HUES6 (cell line): ENCODE measurements at regions not wholly inside any gene's neighbourhood (a gene's known extent, or its start where the extent isn't known, plus 50 kb on each side); places are given as distances from the start of the nearest gene placed in this dataset.
"Not testable (repeated sequence)": the region's sequence is repeated elsewhere in the genome, so short reads cannot be mapped to it uniquely, and the experiment has no call there.

Experiments used
- H3K27ac ChIP-seq: 2 replicates; pipeline ENCODE4 v1.7.0; 2013; ENCODE audit warnings: low read depth, mild to moderate bottlenecking, low read length, inconsistent platforms
- H3K27me3 ChIP-seq: 2 replicates; pipeline ENCODE4 v1.6.1; 2013; ENCODE audit warnings: low read length; ENCODE audit not compliant: control insufficient read depth, insufficient read depth
- H3K36me3 ChIP-seq: 2 replicates; pipeline ENCODE4 v1.6.1; 2013; ENCODE audit warnings: low read length; ENCODE audit not compliant: control insufficient read depth, insufficient read depth
- H3K4me1 ChIP-seq: 2 replicates; pipeline ENCODE4 v1.6.1; 2013; ENCODE audit warnings: low read length; ENCODE audit not compliant: control insufficient read depth, insufficient read depth
- H3K4me3 ChIP-seq: 2 replicates; pipeline ENCODE4 v1.5.1; 2013; ENCODE audit warnings: low read depth, low read length
- H3K9ac ChIP-seq: one replicate; pipeline ENCODE4 v1.6.1; 2013; ENCODE audit warnings: mild to moderate bottlenecking, low read length
- H3K9me3 ChIP-seq: 2 replicates; pipeline ENCODE4 v1.6.1; 2013; ENCODE audit warnings: low read depth, low read length; ENCODE audit not compliant: control insufficient read depth, insufficient read depth

DNA sequence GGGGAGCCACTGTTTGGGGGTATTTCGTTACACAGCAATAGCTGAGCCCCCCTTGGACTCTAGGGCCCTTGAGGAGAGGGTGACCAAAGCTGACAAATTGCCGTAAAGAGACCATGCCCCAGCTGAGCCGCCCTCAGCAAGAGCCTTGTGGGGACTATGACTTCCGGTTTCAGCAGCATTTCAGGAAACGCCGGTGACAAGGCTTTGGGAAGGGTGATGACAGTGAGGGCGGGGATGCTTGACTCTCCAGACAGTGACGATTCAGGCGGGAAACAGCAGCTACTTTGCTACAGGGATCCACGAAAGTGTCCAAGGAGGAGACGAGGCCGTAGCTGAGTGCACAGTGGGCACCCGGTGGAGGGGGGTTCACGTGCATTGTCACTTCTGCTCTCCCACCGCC, 360.8 kb downstream of the C16orf95 start:
- H3K36me3 ChIP-seq = no peaks in the 10 kb centered on the region
- H3K9ac ChIP-seq = no peak overlapping the region
- peaks cover 8% of the 10 kb centered on the region for H3K9me3 ChIP-seq
- peaks cover 6% of the 10 kb centered on the region for H3K4me1 ChIP-seq
- H3K27ac ChIP-seq = no peak overlapping the region
- H3K4me3 ChIP-seq = no peak overlapping the region
- H3K27me3 ChIP-seq = peaks cover 12% of the 10 kb centered on the region; the same call in 1 of the 2 replicates

DNA sequence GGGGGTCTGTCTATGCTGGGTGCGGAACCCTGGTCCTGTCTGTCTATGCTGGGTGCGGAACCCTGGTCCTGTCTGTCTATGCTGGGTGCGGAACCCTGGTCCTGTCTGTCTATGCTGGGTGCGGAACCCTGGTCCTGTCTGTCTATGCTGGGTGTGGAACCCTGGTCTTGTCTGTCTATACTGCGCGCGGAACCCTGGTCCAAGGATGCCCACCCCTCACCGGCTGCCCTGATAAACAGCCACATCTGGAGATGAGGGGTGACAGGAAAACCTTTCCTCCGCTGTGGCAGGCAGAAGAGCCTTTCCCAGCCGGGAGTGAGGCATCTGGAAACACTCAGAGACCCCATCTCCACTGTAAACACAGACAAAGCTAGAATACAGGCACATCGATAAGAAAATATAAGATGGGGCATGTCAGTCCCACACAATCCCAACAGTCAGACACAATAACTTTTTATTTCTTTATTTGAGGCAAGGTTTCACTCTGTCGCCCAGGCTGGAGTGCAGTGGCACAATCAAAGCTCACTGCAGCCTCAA, 359.5 kb downstream of the C16orf95 start:
- H3K4me1 ChIP-seq, H3K9ac ChIP-seq, H3K36me3 ChIP-seq, H3K4me3 ChIP-seq, H3K27ac ChIP-seq, H3K9me3 ChIP-seq: not testable (repeated sequence)
- H3K27me3 ChIP-seq = peaks cover 14% of the 10 kb centered on the region; the same call in 1 of the 2 replicates

DNA sequence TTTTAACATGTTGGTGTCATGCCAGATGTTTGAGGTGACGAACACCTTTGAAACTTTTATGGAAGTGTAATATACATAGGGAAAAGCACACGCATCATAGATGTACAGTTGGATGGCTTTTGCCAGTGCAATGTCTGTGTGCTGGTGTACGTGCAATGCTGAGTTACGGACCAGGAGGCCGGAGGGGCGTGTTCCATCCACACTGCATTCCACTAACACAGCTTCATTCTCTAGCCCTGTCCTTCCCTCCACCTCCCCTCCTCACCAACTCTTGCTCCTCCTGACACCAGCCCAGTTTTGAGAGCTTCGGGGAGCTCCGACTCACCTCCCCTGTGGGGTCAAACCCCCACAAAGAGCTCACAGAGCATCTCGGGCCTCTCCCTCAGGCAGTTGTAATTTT, 358.8 kb downstream of the C16orf95 start:
- Histone ChIP-seq H3K9ac (no peak overlapping the region), H3K36me3 (no peaks in the 10 kb centered on the region), H3K27me3 (peaks cover 14% of the 10 kb centered on the region; the same call in 1 of the 2 replicates), H3K4me1 (peaks cover 6% of the 10 kb centered on the region), H3K9me3 (no peaks in the 10 kb centered on the region), H3K4me3 (no peak overlapping the region), H3K27ac (no peak overlapping the region)

DNA sequence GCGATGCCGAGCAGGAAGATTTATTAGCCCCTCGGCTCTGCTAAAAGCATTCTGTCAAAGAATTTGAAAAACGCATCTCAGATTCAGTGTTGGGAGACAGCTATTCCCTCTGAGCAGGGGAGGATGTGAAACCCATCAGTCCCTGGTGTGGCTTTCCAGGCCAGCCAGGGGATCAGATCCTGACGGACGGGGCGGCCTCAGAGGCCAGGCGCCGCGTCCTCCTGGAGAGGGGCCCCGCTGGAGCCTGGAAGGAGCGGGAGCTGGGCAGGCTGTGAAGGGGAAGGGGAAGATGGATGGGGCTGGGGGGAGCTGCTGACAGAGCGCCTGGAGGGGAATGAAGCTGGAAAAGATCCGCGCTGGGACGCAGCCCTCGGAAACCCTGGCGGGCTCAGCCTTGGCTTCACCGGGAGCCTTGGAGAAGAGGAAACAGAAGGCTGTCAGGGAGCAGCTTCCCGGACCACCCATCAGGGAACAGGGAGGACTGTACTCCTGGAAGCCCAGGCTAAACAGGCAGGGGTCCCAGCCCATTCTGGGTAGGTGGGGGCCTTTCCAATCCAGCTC, 358.0 kb downstream of the C16orf95 start:
- H3K27me3 ChIP-seq = peaks cover 14% of the 10 kb centered on the region; the same call in 1 of the 2 replicates
- H3K9ac ChIP-seq = no peak overlapping the region
- no peaks in the 10 kb centered on the region for H3K9me3 ChIP-seq
- no peak overlapping the region for H3K27ac ChIP-seq
- H3K36me3 ChIP-seq = no peaks in the 10 kb centered on the region
- no peak overlapping the region for H3K4me3 ChIP-seq
- no peaks in the 10 kb centered on the region; the same call in 1 of the 2 replicates for H3K4me1 ChIP-seq

DNA sequence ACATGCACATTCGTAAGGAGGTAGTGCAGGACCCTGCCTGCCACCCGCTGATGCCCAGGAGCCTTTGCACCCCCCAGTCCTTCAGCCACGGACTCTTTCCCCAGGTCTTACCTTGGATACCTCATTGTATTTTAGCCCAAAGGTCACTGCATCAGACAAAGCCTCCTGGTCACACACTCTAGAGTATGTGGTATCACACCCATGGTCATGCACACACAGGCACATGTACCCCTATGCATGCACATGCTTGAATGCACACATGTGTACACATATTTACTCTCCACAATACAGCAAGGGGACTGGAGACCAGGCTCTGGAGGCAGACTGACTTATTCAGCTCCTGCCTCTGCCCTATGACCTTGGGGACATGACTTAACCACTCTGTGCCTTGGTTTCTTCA, 357.5 kb downstream of the C16orf95 start:
- no peaks in the 10 kb centered on the region; the same call in 1 of the 2 replicates for H3K4me1 ChIP-seq
- H3K27me3 ChIP-seq = peaks cover 14% of the 10 kb centered on the region; the same call in 1 of the 2 replicates
- no peak overlapping the region for H3K4me3 ChIP-seq
- no peak overlapping the region for H3K9ac ChIP-seq
- H3K9me3 ChIP-seq = no peaks in the 10 kb centered on the region
- H3K27ac ChIP-seq = no peak overlapping the region
- H3K36me3 ChIP-seq = no peaks in the 10 kb centered on the region

DNA sequence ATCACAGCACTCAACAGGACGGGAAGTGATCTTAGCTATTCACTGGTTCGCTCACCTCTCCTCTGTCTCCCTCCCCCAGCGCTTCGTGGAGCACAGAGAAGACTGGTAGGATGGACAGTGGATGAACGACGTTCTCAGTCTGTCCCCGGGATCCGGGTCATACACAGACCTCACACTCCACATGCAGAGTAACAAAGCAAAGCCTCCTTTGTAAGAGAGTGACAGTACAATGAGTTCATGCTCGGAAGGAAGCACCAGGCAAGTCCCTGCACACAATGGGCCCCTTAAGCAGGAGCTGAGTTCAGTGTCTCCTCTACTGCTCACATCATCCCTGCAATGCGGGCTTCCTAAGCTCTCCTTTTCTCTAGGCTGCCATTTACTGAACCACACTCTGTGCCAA, 356.9 kb downstream of the C16orf95 start:
- Histone ChIP-seq H3K4me1 (no peaks in the 10 kb centered on the region; the same call in 1 of the 2 replicates), H3K27ac (no peak overlapping the region)

DNA sequence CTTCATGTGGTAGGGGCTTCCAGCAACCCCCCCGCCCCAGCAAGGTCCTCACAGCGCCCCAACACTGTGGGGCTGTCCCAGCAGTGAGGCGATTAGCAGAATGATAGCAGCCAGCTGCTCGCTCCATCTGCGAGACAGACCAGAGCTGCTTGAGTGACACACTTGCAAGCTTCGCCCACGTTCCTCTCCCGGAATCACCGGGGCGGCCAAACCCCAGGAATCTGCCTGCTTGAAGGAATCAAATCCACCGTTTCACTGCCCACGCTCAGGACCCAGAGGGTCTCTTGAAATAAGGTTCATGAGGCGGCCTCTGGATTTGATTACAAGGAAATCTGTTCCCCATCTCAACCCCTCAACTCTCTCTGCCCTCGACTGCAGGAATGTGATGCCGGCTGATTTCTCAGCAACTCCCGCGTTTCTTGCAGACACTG, 356.0 kb downstream of the C16orf95 start:
- H3K9ac ChIP-seq = no peak overlapping the region
- no peak overlapping the region for H3K27ac ChIP-seq
- no peaks in the 10 kb centered on the region for H3K9me3 ChIP-seq
- peaks cover 16% of the 10 kb centered on the region; the same call in 1 of the 2 replicates for H3K27me3 ChIP-seq
- H3K36me3 ChIP-seq = no peaks in the 10 kb centered on the region
- no peaks in the 10 kb centered on the region; the same call in 1 of the 2 replicates for H3K4me1 ChIP-seq
- no peak overlapping the region for H3K4me3 ChIP-seq

More for the DNA sequence above, 356.9 kb downstream of the C16orf95 start:
- Histone ChIP-seq H3K27me3 (peaks cover 14% of the 10 kb centered on the region; the same call in 1 of the 2 replicates), H3K9me3 (no peaks in the 10 kb centered on the region), H3K36me3 (no peaks in the 10 kb centered on the region), H3K4me3 (no peak overlapping the region), H3K9ac (no peak overlapping the region)

DNA sequence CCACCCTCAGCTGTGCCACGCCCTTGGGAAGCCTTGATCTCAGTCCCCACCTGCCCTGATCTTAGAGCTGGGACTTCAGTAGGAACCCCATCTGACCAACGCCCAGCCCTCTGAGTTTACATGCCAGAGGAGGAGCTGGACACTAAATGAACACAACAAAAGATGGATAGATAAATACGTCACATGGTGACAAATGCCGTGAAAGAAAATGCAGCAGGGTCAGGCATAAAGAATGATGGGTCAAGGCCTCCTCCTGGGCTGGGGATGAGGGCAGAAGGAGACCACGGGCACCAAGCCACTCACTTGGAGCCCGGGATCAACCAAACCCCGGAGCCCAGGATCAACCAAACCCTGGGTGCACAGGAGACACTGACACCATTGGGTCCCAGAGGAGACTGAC, 354.9 kb downstream of the C16orf95 start:
- no peak overlapping the region for H3K4me3 ChIP-seq
- no peaks in the 10 kb centered on the region for H3K9me3 ChIP-seq
- H3K9ac ChIP-seq = no peak overlapping the region
- H3K27me3 ChIP-seq = peaks cover 16% of the 10 kb centered on the region; the same call in 1 of the 2 replicates
- H3K36me3 ChIP-seq = no peaks in the 10 kb centered on the region
- H3K27ac ChIP-seq = no peak overlapping the region
- no peaks in the 10 kb centered on the region; the same call in 1 of the 2 replicates for H3K4me1 ChIP-seq

DNA sequence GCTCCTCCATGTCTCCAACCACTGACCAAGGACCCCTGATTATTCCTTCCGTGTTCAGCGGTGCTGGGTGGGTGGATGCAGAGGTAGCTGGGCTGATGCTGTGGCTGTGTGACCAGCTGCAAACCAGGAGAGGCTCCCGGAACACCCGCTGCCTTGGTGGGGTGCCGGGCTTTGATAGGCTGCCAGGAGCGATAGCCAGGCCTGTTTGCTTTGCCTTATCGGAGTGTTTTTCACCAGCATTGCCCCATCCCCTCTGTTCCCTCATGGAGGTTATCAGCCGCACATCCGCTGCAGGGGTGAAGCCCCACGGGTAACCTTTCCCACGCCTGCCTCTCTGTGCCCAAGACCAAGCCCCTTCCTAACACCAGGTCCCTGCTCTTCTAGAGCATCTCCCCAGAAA, 354.3 kb downstream of the C16orf95 start:
- Histone ChIP-seq H3K4me3 (no peak overlapping the region), H3K27me3 (peaks cover 16% of the 10 kb centered on the region; the same call in 1 of the 2 replicates), H3K4me1 (no peaks in the 10 kb centered on the region; the same call in 1 of the 2 replicates)

DNA sequence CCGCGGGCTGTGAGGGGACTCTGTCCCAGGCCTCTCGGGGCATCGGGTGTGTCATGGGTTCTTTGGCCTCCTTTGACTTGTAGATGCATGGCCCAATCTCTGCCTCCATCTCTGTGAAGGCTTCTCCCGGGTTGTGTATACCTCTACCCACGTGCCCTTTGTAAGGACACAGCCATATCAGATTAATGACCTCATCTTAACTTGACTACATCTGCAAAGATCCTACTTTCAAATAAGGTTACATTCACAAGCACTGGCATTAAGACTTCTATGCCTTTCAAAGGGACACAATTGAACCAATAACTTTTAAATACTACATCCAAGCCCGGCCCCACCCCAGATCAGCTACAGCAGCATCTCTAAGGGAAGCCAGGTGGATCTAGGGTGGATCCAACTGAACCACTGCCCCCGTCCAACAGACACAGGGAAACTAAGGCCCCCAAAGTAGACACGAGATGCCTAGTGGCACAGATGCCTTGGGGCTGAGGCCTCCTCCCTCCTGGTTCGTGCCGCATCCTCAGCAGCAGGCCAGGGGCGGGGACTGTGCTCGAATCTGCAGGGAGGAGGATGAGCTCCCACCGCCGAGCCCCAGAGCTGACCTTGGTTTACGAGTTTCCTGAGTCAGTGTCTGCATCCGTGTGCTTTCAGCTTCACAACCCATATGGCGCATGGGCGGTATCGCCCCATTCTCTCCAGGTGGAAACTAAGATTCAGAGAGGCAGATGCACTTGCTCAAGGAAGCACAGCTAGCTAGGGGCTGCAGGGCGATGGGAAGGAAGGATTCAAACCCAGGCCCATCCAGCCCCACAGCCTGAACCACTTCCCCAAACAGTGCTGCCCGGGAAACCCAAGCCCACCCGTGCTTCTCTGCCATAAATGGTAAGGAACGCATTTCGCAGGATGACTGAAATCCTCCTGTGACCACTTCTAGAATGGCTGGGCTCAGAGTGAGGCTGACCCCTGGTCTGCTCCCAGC, 353.3 kb downstream of the C16orf95 start:
- no peak overlapping the region for H3K4me3 ChIP-seq
- no peaks in the 10 kb centered on the region for H3K36me3 ChIP-seq
- H3K4me1 ChIP-seq = no peaks in the 10 kb centered on the region; the same call in 1 of the 2 replicates
- peaks cover 16% of the 10 kb centered on the region; the same call in 1 of the 2 replicates for H3K27me3 ChIP-seq
- H3K9me3 ChIP-seq = no peaks in the 10 kb centered on the region
- H3K27ac ChIP-seq = no peak overlapping the region
- no peak overlapping the region for H3K9ac ChIP-seq

More for the DNA sequence above, 354.3 kb downstream of the C16orf95 start:
- Histone ChIP-seq H3K27ac (no peak overlapping the region), H3K36me3 (no peaks in the 10 kb centered on the region), H3K9me3 (no peaks in the 10 kb centered on the region), H3K9ac (no peak overlapping the region)
